Neural cell (in vitro differentiated cells): ENCODE measurements at regions not wholly inside any gene's neighbourhood (a gene's known extent, or its start where the extent isn't known, plus 50 kb on each side); places are given as distances from the start of the nearest gene placed in this dataset.

Source experiments
- H2AFZ ChIP-seq: fragments of 200-600, 300-800 bp; sonication (generic), shearing (Covaris generic); 2 replicates; pipeline ENCODE4 v1.6.0; 2014; ENCODE audit warnings: low read depth, mild to moderate bottlenecking, antibody characterized with exemption, low read length, moderate library complexity
- H3F3A ChIP-seq: fragments of 200-600 bp; shearing (Covaris generic); 2 replicates; pipeline ENCODE4 v1.6.1; 2016; ENCODE audit warnings: mild to moderate bottlenecking, moderate library complexity, mixed read lengths, antibody characterized with exemption, low read length; ENCODE audit not compliant: insufficient read depth, poor library complexity, severe bottlenecking
- H3K27ac ChIP-seq: fragments of 200-600, 300-800 bp; sonication (generic), shearing (Covaris generic); 2 replicates; pipeline ENCODE4 v1.5.1; 2014; ENCODE audit warnings: mild to moderate bottlenecking, low read length, moderate library complexity
- H3K27me3 ChIP-seq: fragments of 300-800, 200-600 bp; sonication (generic), shearing (Covaris generic); 2 replicates; pipeline ENCODE4 v1.6.0; 2014; ENCODE audit warnings: mild to moderate bottlenecking, low read depth, low read length, moderate library complexity; ENCODE audit not compliant: insufficient read depth
- H3K36me3 ChIP-seq: fragments of 300-800, 200-600 bp; sonication (generic), shearing (Covaris generic); 2 replicates; pipeline ENCODE4 v1.5.1; 2014; ENCODE audit warnings: mild to moderate bottlenecking, antibody characterized with exemption, low read length, moderate library complexity; ENCODE audit not compliant: insufficient read depth
- H3K4me2 ChIP-seq: fragments of 300-800, 200-600 bp; sonication (generic), shearing (Covaris generic); 2 replicates; pipeline ENCODE4 v1.6.0; 2014; ENCODE audit warnings: mild to moderate bottlenecking, low read length
- H3K4me3 ChIP-seq: fragments of 300-800, 200-600 bp; sonication (generic), shearing (Covaris generic); 2 replicates; pipeline ENCODE4 v1.5.1; 2014; ENCODE audit warnings: mild to moderate bottlenecking, low read length, moderate library complexity
- H3K79me2 ChIP-seq: fragments of 200-600 bp; shearing (Covaris generic); replicated peaks from 2 replicates; pipeline ENCODE4 v1.6.0; 2014; ENCODE audit warnings: mild to moderate bottlenecking, low read length, moderate library complexity; ENCODE audit not compliant: insufficient read depth
- H3K9ac ChIP-seq: fragments of 300-800, 200-600 bp; sonication (generic), shearing (Covaris generic); 2 replicates; pipeline ENCODE4 v1.6.1; 2016; ENCODE audit warnings: mild to moderate bottlenecking, low read length, mixed read lengths
- H3K9me2 ChIP-seq: fragments of 200-600 bp; shearing (Covaris generic); 2 replicates; pipeline ENCODE4 v1.6.1; 2016; ENCODE audit warnings: mild to moderate bottlenecking, low read length, mixed read lengths; ENCODE audit not compliant: insufficient read depth
- H3K9me3 ChIP-seq: fragments of 200-600, 300-800 bp; sonication (generic), shearing (Covaris generic); 2 replicates; pipeline ENCODE4 v1.6.1; 2016; ENCODE audit warnings: mild to moderate bottlenecking, mixed run types, low read length, moderate library complexity, mixed read lengths
- H4K20me1 ChIP-seq: fragments of 200-600 bp; shearing (Covaris generic); 2 replicates; pipeline ENCODE4 v1.6.1; 2016; ENCODE audit warnings: mild to moderate bottlenecking, mixed run types; ENCODE audit not compliant: insufficient read depth
- EP300 ChIP-seq: fragments of 450-650 bp; conservative IDR thresholded peaks from 2 replicates; pipeline ENCODE4 v1.6.1; 2014; ENCODE audit warnings: antibody characterized with exemption, mild to moderate bottlenecking, moderate library complexity; ENCODE audit not compliant: poor library complexity, severe bottlenecking
- EZH2 ChIP-seq: fragments of 200-600, 300-800 bp; shearing (Covaris generic), sonication (generic); IDR thresholded peaks from 2 replicates; pipeline ENCODE4 v1.6.1; 2014; ENCODE audit warnings: antibody characterized with exemption, low read length, borderline replicate concordance, mild to moderate bottlenecking; ENCODE audit not compliant: insufficient read depth, poor library complexity, severe bottlenecking
- MXI1 ChIP-seq: fragments of 450-650 bp; conservative IDR thresholded peaks from 2 replicates; pipeline ENCODE4 v1.6.1; 2014; ENCODE audit warnings: antibody characterized with exemption, mild to moderate bottlenecking; ENCODE audit not compliant: poor library complexity, severe bottlenecking
- POLR2AphosphoS5 ChIP-seq: IDR thresholded peaks from 2 replicates; pipeline ENCODE4 v1.6.1; 2012
- RAD21 ChIP-seq: fragments of 450-650 bp; conservative IDR thresholded peaks from 2 replicates; pipeline ENCODE4 v1.6.1; 2014; ENCODE audit warnings: antibody characterized with exemption, mild to moderate bottlenecking, moderate library complexity
- SMC3 ChIP-seq: fragments of 450-650 bp; conservative IDR thresholded peaks from 2 replicates; pipeline ENCODE4 v1.6.1; 2014; ENCODE audit warnings: antibody characterized with exemption, mild to moderate bottlenecking, moderate library complexity; ENCODE audit not compliant: poor library complexity
- TAF1 ChIP-seq: IDR thresholded peaks from 2 replicates; pipeline ENCODE4 v1.6.1; 2012; ENCODE audit warnings: low read depth
- TF ChIP-seq, protein P1 (sequence below): fragments of 450-650 bp; IDR thresholded peaks from 2 replicates; pipeline ENCODE4 v1.5.1; 2014; ENCODE audit warnings: antibody characterized with exemption, mild to moderate bottlenecking, moderate library complexity; ENCODE audit not compliant: poor library complexity, severe bottlenecking
- TF ChIP-seq, protein P2 (sequence below): IDR thresholded peaks from 2 replicates; pipeline ENCODE4 v1.6.1; 2012; ENCODE audit warnings: borderline replicate concordance

DNA sequence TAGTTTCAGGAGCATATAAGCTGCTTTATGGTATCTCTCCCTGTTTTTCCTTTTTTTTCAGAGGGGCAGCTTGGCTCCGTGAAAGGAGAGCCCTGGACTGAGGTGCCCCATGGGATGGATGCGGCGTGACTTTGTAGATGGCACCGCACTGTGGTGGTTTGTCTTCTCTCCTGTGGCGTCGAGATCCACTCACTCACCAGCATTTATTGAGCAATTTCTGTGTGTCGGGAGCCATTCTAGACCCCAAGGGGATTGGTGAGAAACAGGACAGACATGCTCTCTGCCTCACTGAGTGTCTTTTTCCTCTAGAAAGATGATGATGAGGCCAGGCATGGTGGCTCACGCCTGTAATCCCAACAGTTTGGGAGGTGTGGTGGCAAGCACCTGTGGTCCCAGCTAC lies 55.9 kb upstream of the PHF21B start:
- H3K4me2 ChIP-seq = no peak overlapping the region
- no peaks in the 10 kb centered on the region for H3F3A ChIP-seq
- no peaks in the 10 kb centered on the region for H3K36me3 ChIP-seq
- H3K9ac ChIP-seq = no peak overlapping the region
- H3K27me3 ChIP-seq = no peaks in the 10 kb centered on the region
- H3K9me3 ChIP-seq = no peaks in the 10 kb centered on the region
- H2AFZ ChIP-seq = no peak overlapping the region
- H4K20me1 ChIP-seq = no peaks in the 10 kb centered on the region
- no peak overlapping the region for H3K4me3 ChIP-seq
- H3K27ac ChIP-seq = no peak overlapping the region
- H3K9me2 ChIP-seq = no peaks in the 10 kb centered on the region
- TF ChIP-seq MXI1 (no peak), POLR2AphosphoS5 (no peak), SMC3 (no peak), TAF1 (no peak), EZH2 (no peak), EP300 (no peak), RAD21 (no peak)
- TF ChIP-seq, protein P1, sequence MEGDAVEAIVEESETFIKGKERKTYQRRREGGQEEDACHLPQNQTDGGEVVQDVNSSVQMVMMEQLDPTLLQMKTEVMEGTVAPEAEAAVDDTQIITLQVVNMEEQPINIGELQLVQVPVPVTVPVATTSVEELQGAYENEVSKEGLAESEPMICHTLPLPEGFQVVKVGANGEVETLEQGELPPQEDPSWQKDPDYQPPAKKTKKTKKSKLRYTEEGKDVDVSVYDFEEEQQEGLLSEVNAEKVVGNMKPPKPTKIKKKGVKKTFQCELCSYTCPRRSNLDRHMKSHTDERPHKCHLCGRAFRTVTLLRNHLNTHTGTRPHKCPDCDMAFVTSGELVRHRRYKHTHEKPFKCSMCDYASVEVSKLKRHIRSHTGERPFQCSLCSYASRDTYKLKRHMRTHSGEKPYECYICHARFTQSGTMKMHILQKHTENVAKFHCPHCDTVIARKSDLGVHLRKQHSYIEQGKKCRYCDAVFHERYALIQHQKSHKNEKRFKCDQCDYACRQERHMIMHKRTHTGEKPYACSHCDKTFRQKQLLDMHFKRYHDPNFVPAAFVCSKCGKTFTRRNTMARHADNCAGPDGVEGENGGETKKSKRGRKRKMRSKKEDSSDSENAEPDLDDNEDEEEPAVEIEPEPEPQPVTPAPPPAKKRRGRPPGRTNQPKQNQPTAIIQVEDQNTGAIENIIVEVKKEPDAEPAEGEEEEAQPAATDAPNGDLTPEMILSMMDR = no peak
- TF ChIP-seq, protein P2, sequence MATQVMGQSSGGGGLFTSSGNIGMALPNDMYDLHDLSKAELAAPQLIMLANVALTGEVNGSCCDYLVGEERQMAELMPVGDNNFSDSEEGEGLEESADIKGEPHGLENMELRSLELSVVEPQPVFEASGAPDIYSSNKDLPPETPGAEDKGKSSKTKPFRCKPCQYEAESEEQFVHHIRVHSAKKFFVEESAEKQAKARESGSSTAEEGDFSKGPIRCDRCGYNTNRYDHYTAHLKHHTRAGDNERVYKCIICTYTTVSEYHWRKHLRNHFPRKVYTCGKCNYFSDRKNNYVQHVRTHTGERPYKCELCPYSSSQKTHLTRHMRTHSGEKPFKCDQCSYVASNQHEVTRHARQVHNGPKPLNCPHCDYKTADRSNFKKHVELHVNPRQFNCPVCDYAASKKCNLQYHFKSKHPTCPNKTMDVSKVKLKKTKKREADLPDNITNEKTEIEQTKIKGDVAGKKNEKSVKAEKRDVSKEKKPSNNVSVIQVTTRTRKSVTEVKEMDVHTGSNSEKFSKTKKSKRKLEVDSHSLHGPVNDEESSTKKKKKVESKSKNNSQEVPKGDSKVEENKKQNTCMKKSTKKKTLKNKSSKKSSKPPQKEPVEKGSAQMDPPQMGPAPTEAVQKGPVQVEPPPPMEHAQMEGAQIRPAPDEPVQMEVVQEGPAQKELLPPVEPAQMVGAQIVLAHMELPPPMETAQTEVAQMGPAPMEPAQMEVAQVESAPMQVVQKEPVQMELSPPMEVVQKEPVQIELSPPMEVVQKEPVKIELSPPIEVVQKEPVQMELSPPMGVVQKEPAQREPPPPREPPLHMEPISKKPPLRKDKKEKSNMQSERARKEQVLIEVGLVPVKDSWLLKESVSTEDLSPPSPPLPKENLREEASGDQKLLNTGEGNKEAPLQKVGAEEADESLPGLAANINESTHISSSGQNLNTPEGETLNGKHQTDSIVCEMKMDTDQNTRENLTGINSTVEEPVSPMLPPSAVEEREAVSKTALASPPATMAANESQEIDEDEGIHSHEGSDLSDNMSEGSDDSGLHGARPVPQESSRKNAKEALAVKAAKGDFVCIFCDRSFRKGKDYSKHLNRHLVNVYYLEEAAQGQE = no peak
- H3K79me2 ChIP-seq = no peaks in the 10 kb centered on the region

GRCh38 chr22:45067731-45068130 lies 57.9 kb upstream of the PHF21B start:
- Histone ChIP-seq H3F3A (no peaks in the 10 kb centered on the region), H3K79me2 (no peaks in the 10 kb centered on the region), H3K9me3 (no peaks in the 10 kb centered on the region), H4K20me1 (no peaks in the 10 kb centered on the region), H3K27me3 (no peaks in the 10 kb centered on the region), H3K4me2 (no peak overlapping the region), H2AFZ (no peak overlapping the region), H3K36me3 (no peaks in the 10 kb centered on the region), H3K9ac (no peak overlapping the region), H3K4me3 (no peak overlapping the region), H3K27ac (no peak overlapping the region), H3K9me2 (no peaks in the 10 kb centered on the region)
- TF ChIP-seq TAF1 (no peak), SMC3 (no peak), MXI1 (no peak), EZH2 (no peak), POLR2AphosphoS5 (no peak)
- TF ChIP-seq, protein P2 = no peak
- TF ChIP-seq, protein P1 = no peak
